Right lobe of liver (tissue), 4 donors: ENCODE measurements at regions not wholly inside any gene's neighbourhood (a gene's known extent, or its start where the extent isn't known, plus 50 kb on each side); places are given as distances from the start of the nearest gene placed in this dataset.

Experiments
- CTCF ChIP-seq, 4 donors: fragments of 200-600 bp in 3 of 4; fragments of 450-650 bp in 1 of 4; IDR thresholded peaks; one replicate each; pipeline versions ENCODE4 v1.5.1 to v1.8.0; 2016 to 2022; ENCODE audit warnings: antibody characterized with exemption in 4 of 4, mild to moderate bottlenecking in 2 of 4
- POLR2A ChIP-seq: fragments of 450-650 bp; IDR thresholded peaks from one replicate; pipeline ENCODE4 v1.6.1; 2017; ENCODE audit warnings: antibody characterized with exemption, mild to moderate bottlenecking
- donor health status: DM: no; HTN: no; CAD: no.
- donor health status: DM: no; HTN: no; CAD: no.
- donor health status: DM: no; HTN: yes; CAD: no.

GRCh38 chr6:115819506-115819905, 241.2 kb downstream of the FRK start:
- TF ChIP-seq CTCF (IDR thresholded peaks at IDR 0.05) (no peak), POLR2A (no peak)
